ENCODE measurements at regions not wholly inside any gene's neighbourhood (a gene's known extent, or its start where the extent isn't known, plus 50 kb on each side); places are given as distances from the start of the nearest gene placed in this dataset.
"Not testable (repeated sequence)": the region's sequence is repeated elsewhere in the genome, so short reads cannot be mapped to it uniquely, and the experiment has no call there.

- intact Hi-C loops (cut with DNase I) = no loop called here
- Histone ChIP-seq H3K27ac (replicated peaks in 1 of 4) (no peak overlapping the region), H3K9me3 (no peaks in the 10 kb centered on the region), H3K4me3 (no peak overlapping the region), H3K36me3 (no peaks in the 10 kb centered on the region), H3K27me3 (no peaks in the 10 kb centered on the region), H3K4me1 (no peaks in the 10 kb centered on the region)
- DNase-seq (ENCODE audit: extremely low spot score) = no peak
- TF ChIP-seq POLR2A (IDR thresholded peaks at IDR 0.05; ENCODE audit: low read depth) = no peak
- TF ChIP-seq POLR2AphosphoS5 (IDR thresholded peaks at IDR 0.05) = no peak
- TF ChIP-seq CTCF (IDR thresholded peaks at IDR 0.05) = no peak
- TF ChIP-seq EP300 (IDR thresholded peaks at IDR 0.05) = no peak
Measured at GRCh38 chr7:113582471-113582870, 336.3 kb downstream of the PPP1R3A start.

DNA sequence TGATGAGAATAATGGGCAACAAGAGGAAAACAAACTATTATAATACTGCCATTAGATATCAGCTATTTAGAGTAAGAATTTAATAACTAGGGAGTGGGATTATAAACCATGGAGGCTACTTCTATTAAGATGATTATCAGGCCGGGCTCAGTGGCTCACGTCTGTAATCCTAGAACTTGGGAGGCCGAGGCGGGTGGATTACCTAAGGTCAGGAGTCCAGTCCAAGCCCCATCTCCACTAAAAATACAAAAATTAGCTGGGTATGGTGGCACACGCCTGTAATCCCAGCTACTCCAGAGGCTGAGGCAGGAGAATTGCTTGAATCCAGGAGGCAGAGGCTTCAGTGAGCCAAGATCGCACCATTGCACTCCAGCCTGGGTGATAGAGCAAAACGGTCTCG is 355.6 kb downstream of the PPP1R3A start:
- H3K4me3 ChIP-seq; intact Hi-C loops (cut with DNase I); H3K27ac ChIP-seq (replicated peaks in 1 of 4); H3K36me3 ChIP-seq; H3K27me3 ChIP-seq; H3K4me1 ChIP-seq; DNase-seq (ENCODE audit: extremely low spot score); H3K9me3 ChIP-seq: not testable (repeated sequence)
- 73% methylated on average over 8 of the region's 8 CpGs for WGBS

GRCh38 chr7:113562801-113563200 is 356.0 kb downstream of the PPP1R3A start:
- 90% methylated on average over 1 of the region's 1 CpG for WGBS
- H3K4me3 ChIP-seq = no peak overlapping the region
- H3K27me3 ChIP-seq = no peaks in the 10 kb centered on the region
- no peaks in the 10 kb centered on the region for H3K36me3 ChIP-seq
- intact Hi-C loops (cut with DNase I) = no loop called here
- H3K4me1 ChIP-seq = no peaks in the 10 kb centered on the region
- DNase-seq (ENCODE audit: extremely low spot score) = no peak
- H3K9me3 ChIP-seq = no peaks in the 10 kb centered on the region
- no peak overlapping the region for H3K27ac ChIP-seq (replicated peaks in 1 of 4)
- TF ChIP-seq CTCF (IDR thresholded peaks at IDR 0.05) (no peak), POLR2A (IDR thresholded peaks at IDR 0.05; ENCODE audit: low read depth) (no peak), EP300 (IDR thresholded peaks at IDR 0.05) (no peak), POLR2AphosphoS5 (IDR thresholded peaks at IDR 0.05) (no peak)

DNA sequence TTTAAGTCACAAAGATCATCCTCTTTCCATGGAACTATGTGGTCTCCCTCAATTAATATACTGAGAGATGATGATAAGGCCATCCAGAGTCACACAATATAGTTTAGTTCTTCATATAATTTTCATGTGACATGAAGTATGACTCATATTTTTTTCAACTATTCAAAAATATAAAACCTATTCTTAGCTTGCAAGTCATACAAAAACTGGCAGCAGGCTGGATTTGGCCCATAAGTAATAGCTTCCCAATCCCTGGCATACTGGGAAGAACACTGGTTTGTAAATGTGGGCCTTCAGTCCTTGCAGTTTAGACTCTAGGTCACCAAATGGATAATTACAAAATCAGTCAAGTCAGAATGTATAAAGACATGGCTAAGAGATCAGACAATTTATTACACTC is 356.6 kb downstream of the PPP1R3A start:
- Histone ChIP-seq H3K36me3 (no peaks in the 10 kb centered on the region), H3K27me3 (no peaks in the 10 kb centered on the region), H3K9me3 (no peaks in the 10 kb centered on the region), H3K4me3 (no peak overlapping the region), H3K27ac (replicated peaks in 1 of 4) (no peak overlapping the region), H3K4me1 (no peaks in the 10 kb centered on the region)
- no peak for DNase-seq (ENCODE audit: extremely low spot score)
- intact Hi-C loops (cut with DNase I) = no loop called here
- TF ChIP-seq POLR2AphosphoS5 (IDR thresholded peaks at IDR 0.05) (no peak), CTCF (IDR thresholded peaks at IDR 0.05) (no peak), EP300 (IDR thresholded peaks at IDR 0.05) (no peak), POLR2A (IDR thresholded peaks at IDR 0.05; ENCODE audit: low read depth) (no peak)

GRCh38 chr7:113561446-113561845 is 357.4 kb downstream of the PPP1R3A start:
- intact Hi-C loops (cut with DNase I) = no loop called here
- 83% methylated on average over 2 of the region's 2 CpGs for WGBS
- no peaks in the 10 kb centered on the region for H3K27me3 ChIP-seq

More at GRCh38 chr7:113561446-113561845, 357.4 kb downstream of the PPP1R3A start:
- no peak for DNase-seq (ENCODE audit: extremely low spot score)
- H3K9me3 ChIP-seq = no peaks in the 10 kb centered on the region
- no peak overlapping the region for H3K4me3 ChIP-seq
- no peaks in the 10 kb centered on the region for H3K4me1 ChIP-seq
- H3K27ac ChIP-seq (replicated peaks in 1 of 4) = no peak overlapping the region
- no peaks in the 10 kb centered on the region for H3K36me3 ChIP-seq
- TF ChIP-seq CTCF (IDR thresholded peaks at IDR 0.05) (no peak), POLR2AphosphoS5 (IDR thresholded peaks at IDR 0.05) (no peak), EP300 (IDR thresholded peaks at IDR 0.05) (no peak), POLR2A (IDR thresholded peaks at IDR 0.05; ENCODE audit: low read depth) (no peak)

Data from esophagus muscularis mucosa (tissue), 4 donors.